ENCODE measurements at regions not wholly inside any gene's neighbourhood (a gene's known extent, or its start where the extent isn't known, plus 50 kb on each side); places are given as distances from the start of the nearest gene placed in this dataset.

DNA sequence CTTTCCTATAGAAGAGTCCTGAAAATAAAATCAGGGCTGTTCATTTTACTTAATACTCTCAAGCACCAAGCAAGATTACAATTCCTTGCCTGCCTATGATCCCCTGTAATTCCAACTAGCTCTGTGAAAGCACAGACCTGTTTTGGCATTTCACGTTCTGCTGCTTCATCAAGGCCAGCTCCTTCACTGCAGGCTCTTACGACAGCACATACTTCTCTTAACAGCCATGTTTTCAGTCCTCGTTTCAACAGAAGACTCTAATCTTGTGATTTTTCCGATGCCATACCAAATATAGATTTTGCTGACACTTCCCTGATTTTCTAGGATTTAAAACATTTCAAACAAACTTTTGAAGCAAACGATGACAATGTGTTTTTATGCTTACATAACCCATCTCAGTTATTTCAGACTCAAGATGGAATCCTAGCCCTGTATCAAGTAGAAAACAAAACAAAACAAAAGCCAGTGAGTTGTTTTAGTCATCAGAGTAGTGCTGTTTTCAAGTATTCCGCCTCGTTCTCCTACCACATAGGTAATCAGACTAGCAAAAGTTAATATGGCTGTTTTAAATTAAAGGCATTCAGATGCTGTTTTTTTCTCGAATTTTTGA lies 616.5 kb upstream of the CITED2 start:
- TF ChIP-seq, protein P1, sequence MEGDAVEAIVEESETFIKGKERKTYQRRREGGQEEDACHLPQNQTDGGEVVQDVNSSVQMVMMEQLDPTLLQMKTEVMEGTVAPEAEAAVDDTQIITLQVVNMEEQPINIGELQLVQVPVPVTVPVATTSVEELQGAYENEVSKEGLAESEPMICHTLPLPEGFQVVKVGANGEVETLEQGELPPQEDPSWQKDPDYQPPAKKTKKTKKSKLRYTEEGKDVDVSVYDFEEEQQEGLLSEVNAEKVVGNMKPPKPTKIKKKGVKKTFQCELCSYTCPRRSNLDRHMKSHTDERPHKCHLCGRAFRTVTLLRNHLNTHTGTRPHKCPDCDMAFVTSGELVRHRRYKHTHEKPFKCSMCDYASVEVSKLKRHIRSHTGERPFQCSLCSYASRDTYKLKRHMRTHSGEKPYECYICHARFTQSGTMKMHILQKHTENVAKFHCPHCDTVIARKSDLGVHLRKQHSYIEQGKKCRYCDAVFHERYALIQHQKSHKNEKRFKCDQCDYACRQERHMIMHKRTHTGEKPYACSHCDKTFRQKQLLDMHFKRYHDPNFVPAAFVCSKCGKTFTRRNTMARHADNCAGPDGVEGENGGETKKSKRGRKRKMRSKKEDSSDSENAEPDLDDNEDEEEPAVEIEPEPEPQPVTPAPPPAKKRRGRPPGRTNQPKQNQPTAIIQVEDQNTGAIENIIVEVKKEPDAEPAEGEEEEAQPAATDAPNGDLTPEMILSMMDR (IDR thresholded peaks at IDR 0.05) = no peak
- DNase-seq = no peak
- Mint-ChIP-seq H3K36me3 (ENCODE audit: low read depth) (peaks cover 23% of the 10 kb centered on the region), H3K9me3 (no peaks in the 10 kb centered on the region), H3K27me3 (ENCODE audit: insufficient read depth) (no peaks in the 10 kb centered on the region), H3K4me1 (ENCODE audit: low read depth) (peaks cover 53% of the 10 kb centered on the region), H3K4me3 (no peak overlapping the region; the same call in 1 of the 2 replicates), H3K27ac (peak overlapping the region; percentile 72)

DNA sequence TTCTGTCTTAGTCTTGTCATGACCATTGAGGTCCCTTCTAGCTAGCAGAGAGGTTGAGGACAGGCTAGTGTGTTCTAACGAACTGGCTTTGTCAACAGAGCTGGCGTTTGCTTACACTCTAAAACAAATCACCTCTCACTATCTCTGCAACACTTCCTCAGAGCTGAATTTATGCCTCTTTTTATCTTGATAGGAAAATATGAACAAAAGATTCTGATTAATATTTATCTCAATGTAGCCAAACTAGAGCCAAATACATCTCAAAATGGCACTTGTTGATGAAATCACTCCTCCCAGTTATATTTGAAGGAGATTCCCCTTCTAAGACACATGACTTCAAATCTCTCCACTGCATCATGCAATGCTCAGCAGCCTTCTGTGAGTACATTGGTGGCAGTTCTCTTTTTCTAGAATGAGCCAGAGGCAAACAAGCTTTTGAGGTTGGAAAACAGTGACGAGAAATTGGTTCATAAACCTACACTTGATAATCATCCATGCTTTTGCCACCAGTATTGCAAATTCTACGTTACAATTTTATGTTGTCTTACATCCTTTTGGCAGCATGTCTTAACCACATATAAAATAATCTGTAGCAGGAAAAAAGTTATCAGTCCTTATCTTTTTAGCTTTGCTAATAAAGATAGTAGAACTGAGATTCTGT lies 615.7 kb upstream of the CITED2 start:
- TF ChIP-seq, protein P1 (IDR thresholded peaks at IDR 0.05) = no peak
- Mint-ChIP-seq H3K4me1 (ENCODE audit: low read depth) (peaks cover 61% of the 10 kb centered on the region), H3K27me3 (ENCODE audit: insufficient read depth) (no peaks in the 10 kb centered on the region), H3K9me3 (no peaks in the 10 kb centered on the region), H3K4me3 (no peak overlapping the region), H3K27ac (no peak overlapping the region), H3K36me3 (ENCODE audit: low read depth) (peaks cover 27% of the 10 kb centered on the region)
- DNase-seq = no peak

DNA sequence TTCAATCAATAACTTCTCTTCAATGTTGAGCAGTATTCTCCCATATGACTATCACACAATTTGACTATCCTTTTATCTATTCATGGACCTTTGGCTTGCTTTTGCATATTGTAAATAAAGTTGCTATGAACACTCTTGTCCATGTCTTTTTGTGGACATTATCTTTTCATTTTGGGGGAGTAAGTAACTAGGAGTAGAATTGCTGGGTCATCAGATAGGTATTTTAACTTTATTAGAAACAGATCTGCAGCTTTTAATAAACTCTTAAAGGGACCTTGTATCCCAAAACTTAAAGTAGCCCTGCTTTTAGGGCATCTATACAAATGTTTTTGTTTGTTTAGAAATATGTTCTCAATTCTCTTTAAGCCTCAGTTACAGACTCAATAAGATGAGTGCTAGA lies 614.2 kb upstream of the CITED2 start:
- H3K4me3 Mint-ChIP-seq = peak overlapping the region; percentile 4; the same call in 1 of the 2 replicates
- peak overlapping the region; percentile 5; the same call in 1 of the 2 replicates for H3K27ac Mint-ChIP-seq
- H3K27me3 Mint-ChIP-seq (ENCODE audit: insufficient read depth) = no peaks in the 10 kb centered on the region
- no peak for DNase-seq
- TF ChIP-seq, protein P1 (IDR thresholded peaks at IDR 0.05) = no peak
- no peaks in the 10 kb centered on the region for H3K9me3 Mint-ChIP-seq
- H3K4me1 Mint-ChIP-seq (ENCODE audit: low read depth) = peaks cover 76% of the 10 kb centered on the region
- H3K36me3 Mint-ChIP-seq (ENCODE audit: low read depth) = peaks cover 14% of the 10 kb centered on the region

DNA sequence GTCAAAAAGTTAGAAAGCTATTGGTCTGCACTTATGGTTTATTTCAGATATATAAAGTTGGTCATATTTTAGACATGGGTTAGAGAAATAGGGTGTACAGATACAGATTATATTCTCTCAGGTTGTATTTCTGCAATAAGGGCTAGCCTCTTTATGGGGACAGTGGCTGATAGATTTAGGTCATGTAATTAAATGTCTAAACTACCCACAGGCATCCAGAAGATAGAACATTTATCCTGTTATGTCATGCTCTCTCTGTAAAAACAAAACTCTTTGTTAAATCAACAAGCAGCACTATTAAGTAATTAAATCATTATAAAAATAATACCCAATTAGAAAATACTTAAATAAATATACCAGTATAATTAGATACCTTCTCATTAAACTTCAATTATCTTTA lies 612.6 kb upstream of the CITED2 start:
- no peak for DNase-seq
- Mint-ChIP-seq H3K27me3 (ENCODE audit: insufficient read depth) (no peaks in the 10 kb centered on the region), H3K9me3 (no peaks in the 10 kb centered on the region), H3K36me3 (ENCODE audit: low read depth) (peaks cover 4% of the 10 kb centered on the region), H3K4me3 (no peak overlapping the region), H3K4me1 (ENCODE audit: low read depth) (peaks cover 92% of the 10 kb centered on the region), H3K27ac (peak overlapping the region; percentile 9; the same call in 1 of the 2 replicates)
- TF ChIP-seq, protein P1 (IDR thresholded peaks at IDR 0.05) = no peak

DNA sequence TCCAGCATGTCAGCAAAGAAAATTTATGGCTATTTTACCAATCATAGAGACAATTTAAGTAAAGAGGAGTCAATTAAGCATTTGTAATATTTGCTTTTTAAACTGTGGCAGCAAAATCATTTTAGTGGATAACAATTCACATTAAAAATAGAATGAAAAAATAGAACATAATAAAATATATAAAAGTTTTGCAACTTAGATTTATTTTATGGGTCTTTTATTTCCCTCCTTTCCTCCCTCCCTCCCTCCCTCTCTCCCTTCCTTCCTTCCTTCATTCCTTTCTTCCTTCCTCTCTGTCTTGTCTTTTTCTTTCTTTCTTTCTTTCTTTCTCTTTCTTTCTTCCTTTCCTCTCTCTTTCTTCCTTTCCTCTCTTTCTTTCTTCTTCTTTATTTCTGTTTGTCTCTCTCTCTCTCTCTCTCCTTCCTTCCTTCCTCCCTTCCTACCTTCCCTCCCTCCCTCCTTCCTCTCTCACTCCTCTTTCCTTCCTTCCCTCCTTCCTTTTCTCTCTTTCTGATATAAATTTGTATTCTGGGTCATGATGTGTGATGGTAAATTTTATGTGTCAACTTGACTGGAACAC lies 610.9 kb upstream of the CITED2 start:
- DNase-seq = no peak
- no peaks in the 10 kb centered on the region for H3K27me3 Mint-ChIP-seq (ENCODE audit: insufficient read depth)
- peaks cover 4% of the 10 kb centered on the region for H3K36me3 Mint-ChIP-seq (ENCODE audit: low read depth)
- TF ChIP-seq, protein P1 (IDR thresholded peaks at IDR 0.05) = no peak
- H3K4me3 Mint-ChIP-seq = no peak overlapping the region
- peaks cover 96% of the 10 kb centered on the region for H3K4me1 Mint-ChIP-seq (ENCODE audit: low read depth)
- H3K9me3 Mint-ChIP-seq = no peaks in the 10 kb centered on the region
- peak overlapping the region; percentile 81; the same call in 1 of the 2 replicates for H3K27ac Mint-ChIP-seq

Data from HFFc6 (cell line).